Activated naive CD4-positive, alpha-beta T cell treated with anti-CD3 and anti-CD28 coated beads, Interleukin-2, amount 50 U/mL, for 16 hours (primary cell): ENCODE measurements at regions not wholly inside any gene's neighbourhood (a gene's known extent, or its start where the extent isn't known, plus 50 kb on each side); places are given as distances from the start of the nearest gene placed in this dataset.
A peak's percentile ranks its signal among the peaks of the same experiment; 100 is the strongest.
"Not testable (repeated sequence)": the region's sequence is repeated elsewhere in the genome, so short reads cannot be mapped to it uniquely, and the experiment has no call there.

ENCODE experiments used
- DNase-seq: peaks from one replicate; pipeline ENCODE4 v3.0.0-alpha.2; 2020

- DNase-seq = no peak
Observed at GRCh38 chr18:70553245-70553935, 264.5 kb downstream of the SOCS6 start.

DNA sequence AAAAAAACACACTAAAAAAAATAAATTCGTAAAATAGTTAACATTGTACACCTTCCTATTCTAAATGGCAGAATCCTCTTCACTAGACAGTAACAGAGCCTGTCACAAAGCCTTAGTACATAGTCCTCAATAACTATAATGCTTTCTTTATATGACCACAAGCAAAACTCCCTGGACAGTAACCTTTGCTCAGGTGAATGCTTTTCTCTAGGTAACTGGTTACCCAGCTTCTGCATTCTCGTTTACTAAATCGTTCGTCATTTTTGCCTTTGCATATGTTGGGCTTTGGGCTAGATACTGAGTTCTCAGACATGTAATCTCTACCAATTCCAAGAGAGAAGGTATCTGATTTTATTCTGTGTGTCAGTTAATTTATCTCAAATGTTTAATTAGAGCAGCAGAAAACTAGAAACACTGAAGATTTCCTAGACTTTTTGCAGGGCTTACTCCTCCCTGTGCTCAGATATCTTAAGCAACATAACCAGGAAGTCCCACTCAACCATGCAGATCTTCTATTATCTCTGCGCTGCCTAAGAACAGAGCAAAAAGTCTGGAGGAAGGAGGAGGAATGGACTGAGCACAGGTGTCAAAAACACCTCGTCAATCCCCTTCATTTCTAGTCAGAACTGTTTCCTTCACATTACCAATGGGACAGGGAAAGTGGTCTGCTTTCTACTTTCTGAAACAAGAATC, 247.7 kb downstream of the SOCS6 start:
- DNase-seq = no peak

DNA sequence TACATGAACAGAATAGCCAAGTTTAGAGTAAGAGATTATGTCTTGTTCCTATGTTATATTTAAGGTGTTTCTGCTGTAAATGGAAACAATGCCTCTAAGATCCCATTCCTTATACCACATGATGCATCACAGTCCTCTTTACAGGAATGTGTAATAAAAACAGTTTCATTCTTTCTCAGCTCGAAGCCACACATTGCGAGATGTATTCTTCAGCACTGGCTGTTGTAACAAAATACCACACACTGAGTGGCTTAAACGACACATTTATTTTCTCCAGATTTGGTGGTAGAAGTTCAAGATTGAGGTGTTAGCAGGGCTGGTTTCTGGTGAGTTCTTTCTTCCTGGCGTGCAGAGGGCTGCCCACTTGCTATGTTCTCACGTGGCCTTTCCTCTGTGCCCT, 246.2 kb downstream of the SOCS6 start:
- DNase-seq = no peak

DNA sequence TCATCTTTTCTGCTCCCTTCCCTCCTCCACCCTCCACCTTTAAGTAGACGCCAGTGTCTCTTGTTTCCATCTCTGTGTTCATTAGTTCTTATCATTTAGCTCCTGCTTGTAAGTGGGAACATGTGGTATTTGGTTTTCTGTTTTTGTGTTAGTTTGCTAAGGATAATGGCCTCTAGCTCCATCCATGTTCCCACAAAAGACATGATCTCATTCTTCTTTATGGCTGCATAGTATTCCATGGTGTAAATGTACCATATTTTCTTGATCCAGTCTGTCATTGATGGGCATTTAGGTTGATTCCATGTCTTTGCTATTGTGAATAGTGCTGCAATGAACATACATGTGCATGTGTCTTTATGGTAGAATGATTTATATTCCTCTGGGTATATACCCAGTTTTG, 236.5 kb downstream of the SOCS6 start:
- not testable (repeated sequence) for DNase-seq

- DNase-seq = no peak
Observed at GRCh38 chr18:70523792-70524182, 234.9 kb downstream of the SOCS6 start.

DNA sequence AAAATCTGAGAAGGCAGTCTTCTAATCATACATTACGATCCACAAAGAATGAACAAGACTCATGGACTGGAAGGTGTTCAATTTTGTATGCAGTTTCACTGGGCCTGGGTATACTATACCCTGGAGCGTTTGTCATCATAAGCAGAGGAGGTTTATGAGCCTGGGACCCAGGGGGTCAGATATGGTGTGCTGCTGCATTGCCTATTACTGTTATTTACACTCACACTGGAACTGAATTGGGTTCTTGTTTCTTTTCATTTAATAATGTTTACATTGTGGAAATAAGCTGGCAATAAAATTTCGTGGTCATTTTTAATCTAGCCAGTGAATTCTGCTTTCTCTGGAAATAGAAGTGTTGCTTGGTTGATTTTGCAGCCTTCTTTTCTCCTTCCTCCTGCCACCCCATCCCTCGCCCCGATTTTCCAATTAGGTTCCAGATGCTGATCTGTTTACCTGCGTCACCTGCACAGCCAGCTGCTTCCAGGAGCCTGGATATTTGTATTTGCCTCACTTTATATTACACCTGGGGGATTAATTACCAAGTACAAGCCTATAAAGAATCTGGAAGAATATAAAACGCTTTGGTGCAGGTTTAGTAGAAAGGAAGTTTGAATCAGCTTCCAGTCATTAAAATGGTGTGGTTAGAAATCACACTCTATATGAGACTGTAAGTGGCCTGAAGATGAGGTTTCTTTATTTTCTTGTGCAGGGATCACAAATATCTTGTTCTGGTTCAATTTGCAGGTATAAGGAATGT, 234.4 kb downstream of the SOCS6 start:
- DNase-seq = no peak

GRCh38 chr18:70522183-70522680, 233.4 kb downstream of the SOCS6 start:
- DNase-seq = no peak

DNA sequence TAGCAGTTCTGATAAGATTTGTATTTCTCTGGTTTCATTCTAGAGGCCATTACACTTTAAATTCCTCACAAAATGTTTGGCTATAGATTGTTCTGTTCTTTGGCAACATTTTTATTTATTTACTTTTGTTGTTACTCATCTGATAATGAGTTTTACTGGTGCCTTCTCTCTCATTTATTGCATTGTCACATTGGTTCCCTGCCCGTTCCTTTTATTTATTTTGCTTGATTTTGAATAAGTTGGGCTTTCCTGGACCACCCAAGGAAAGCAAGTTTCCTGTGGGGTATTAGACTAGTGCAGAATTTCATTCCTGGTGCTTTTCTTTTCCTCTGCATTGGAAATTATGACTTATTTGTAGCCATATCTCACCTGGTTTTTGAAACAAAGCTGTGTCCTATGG, 232.0 kb downstream of the SOCS6 start:
- DNase-seq = no peak

DNA sequence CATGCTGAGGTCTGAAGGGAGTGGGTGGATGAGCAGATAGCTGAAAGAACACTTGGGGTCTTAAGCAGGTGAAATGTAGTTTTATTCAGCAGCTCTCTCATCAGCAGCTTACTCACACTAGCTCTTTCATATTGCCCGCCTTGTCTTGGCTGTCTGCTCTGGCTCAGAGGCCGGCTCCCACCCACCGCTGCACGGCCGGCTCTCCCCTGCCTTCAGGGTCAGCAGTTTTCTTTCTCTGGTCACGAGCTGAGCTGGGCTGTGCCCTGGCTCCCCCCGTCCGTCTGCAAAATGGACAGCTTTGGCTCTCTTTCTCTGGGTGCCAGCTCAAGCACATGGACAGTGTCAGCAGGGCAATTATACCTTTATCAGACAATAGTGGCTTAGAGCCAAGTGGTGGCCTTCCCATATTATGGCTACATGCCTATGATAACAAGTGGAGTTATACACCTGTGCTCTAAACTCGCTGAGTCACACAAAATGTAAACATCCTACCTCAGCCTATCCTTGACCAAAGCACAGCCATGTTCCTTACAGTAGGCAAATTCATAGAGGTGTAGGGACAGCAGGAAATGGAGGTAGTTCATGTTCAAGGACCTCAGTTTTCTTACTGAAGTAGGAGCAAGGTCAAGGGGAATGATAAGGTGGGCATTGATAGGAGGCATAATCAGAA, 224.8 kb downstream of the SOCS6 start:
- no peak for DNase-seq

DNA sequence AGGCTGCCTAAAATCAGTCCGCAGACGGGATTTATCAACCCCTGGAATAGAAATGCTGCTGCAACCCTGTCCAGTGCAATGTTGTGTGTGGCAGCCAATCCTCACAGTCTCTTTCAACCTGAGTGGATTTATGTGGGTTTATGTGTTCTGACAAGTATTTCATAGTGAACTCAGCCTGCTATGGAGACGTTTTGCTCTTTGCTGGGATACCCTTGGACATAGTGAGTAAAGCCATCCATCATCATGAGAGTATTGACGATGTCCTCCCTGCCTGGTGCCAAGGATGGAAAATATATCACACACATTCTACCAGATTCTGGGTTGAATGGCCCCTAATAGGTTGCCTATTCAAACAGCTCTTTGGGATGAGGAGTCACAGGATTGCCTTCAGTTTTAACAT, 219.1 kb downstream of the SOCS6 start:
- no peak for DNase-seq

DNA sequence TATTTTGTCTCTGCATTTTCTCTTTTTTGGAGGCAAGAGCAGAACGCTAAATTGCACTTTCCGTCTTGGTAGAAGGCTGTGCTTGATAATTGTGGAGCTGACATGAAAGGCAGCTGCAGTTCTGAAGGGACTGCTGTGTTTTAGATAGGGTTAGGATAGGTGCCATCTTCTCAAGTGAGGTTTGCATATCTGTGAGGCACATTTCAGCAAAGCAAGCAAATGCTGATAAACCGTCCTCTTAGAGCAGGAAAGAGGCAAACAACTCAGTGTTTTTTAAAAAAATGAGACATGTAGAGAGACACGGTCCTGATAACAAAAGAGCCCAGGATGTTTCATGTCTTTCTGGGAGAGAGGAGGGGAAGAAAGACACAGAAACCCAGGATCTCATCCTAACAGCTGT, 217.7 kb downstream of the SOCS6 start:
- no peak for DNase-seq

- no peak for DNase-seq
Observed at GRCh38 chr18:70503060-70503459, 214.2 kb downstream of the SOCS6 start.

DNA sequence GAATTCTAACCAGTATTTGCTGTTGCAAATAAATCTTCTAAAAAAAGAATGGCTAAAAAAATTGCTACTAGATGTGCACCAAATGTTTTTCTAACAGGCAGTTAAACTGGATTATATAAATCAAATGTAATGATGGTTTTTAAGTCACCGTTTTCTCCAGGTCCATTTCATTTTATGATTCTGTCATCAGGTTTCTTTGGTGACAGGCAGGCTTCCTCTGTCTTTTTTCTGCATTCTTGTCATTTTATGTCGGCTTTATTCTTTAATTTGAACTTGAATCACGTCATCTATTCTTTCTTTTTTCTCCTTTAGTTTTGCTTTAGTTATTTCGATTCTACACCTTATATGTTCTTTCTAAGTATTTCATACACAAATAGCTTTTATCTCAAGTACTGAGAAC, 212.5 kb downstream of the SOCS6 start:
- no peak for DNase-seq

- DNase-seq = no peak
Observed at GRCh38 chr18:70500748-70501147, 211.9 kb downstream of the SOCS6 start.

- DNase-seq = peak; percentile 13
Observed at GRCh38 chr18:70499218-70499691, 210.4 kb downstream of the SOCS6 start.

DNA sequence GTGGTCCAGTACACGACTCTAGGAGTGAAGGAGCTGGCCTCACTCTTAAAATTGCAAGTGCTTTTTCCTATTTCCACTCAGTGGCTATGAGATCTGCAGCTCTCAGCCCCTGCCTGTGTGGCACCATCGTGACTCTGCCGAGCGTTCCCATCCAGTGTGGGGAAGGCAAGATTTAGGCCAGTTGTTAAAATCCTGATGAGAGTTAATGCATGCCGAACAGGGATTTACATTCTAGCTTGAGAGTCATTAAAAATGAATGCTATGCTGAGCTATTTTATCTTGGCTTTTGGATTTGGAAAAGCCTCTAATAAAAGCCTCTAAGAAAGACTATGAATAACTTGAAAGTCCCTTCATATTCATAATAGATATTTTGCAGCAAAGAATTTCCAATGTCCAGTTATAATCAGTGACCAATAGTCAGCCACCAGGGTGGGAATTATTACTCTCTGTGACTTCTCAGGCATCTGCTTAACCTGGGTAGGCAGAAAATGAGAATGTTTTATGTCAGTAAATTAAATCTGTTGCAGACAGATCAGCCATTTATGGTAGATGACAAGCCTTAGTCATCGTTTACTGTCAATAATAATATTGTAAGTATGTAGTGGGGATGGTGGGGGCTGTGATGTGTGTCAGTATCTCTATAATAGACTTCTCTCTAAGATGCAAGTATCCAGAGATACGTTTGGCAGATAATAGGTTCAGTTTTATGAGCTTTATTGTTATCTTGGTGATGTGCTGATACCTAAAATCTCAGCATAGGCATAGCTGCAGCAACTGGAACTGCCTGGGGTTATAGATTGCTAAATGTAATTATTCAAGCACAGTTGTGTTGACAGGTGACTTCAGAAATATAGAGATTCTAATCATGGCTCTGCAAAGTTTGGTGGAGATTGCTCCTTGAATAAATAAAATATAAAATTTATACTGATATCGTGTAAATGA, 207.8 kb downstream of the SOCS6 start:
- no peak for DNase-seq

DNA sequence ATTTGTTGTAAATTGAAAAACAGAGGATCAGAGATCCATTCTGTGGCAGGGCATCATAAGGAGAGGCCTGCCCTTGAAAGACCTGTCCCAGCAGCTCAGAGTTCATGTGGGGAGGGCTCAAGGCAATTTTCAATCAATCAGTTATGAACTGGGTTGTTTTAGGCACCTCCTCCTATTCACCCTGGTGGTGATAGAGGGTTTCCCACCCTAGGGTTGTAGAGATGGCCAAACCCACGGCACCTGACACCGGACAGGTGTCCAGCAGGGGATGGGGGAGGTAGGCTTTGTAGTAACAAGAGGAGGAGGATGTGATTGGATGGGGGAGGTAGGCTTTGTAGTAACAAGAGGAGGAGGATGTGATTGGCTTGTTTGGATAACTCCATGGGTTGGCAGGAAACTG, 205.7 kb downstream of the SOCS6 start:
- no peak for DNase-seq

DNA sequence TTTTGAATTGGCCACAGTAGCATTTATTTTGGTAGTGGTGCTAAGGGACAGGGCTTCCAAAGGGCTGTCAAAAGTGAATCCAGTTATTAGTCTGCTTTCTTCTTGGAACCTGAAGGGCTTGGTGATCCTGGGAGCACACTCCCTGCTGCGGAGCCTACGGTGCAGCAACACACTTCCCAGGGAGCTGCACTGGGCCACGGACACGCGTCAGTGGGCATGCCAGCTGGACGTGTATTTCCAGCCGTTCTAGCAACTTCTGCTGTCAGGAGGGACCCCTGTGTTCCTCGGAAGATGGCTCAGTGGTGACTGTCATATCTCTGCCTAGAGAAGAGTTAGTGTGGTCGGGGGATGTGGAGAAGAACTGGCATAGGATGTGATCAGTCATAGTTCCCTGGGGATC, 204.6 kb downstream of the SOCS6 start:
- no peak for DNase-seq

DNA sequence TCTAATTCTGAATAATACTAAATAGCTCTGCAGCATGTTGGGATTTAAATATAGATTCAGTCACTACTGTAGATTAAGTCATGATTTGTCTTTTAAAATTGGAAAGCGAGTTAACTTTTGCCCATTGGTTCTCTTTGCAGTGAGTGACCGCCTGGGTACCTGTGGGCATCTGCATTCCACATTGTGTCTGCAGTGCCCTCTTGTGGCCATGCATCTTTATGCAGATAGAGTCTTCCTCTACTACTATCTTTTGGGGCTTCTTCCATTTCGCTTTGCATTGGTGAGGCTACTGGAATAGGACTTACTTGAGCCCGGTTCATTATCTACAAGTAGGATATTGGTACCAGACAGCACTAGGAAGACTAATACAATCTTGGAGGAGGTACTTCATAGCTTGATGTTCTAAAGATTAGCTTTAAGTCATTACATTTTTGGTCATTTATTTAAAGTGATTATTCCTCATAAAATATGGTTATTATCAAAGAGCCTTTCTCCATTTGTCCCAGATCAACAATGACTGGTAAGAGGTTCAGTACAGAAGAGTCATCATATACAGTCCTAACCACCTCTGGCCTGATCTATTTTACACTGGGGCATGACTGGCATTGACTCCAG, 203.0 kb downstream of the SOCS6 start:
- DNase-seq = peak; percentile 42

GRCh38 chr18:70489986-70490933, 201.4 kb downstream of the SOCS6 start:
- no peak for DNase-seq
